PFSK-1 (cell line): ENCODE measurements at regions not wholly inside any gene's neighbourhood (a gene's known extent, or its start where the extent isn't known, plus 50 kb on each side); places are given as distances from the start of the nearest gene placed in this dataset.

ENCODE experiments used
- POLR2AphosphoS5 ChIP-seq: IDR thresholded peaks from 2 replicates; pipeline ENCODE4 v1.6.1; 2012; ENCODE audit warnings: low read depth, mild to moderate bottlenecking, control low read depth, low read length, moderate library complexity
- SIN3A ChIP-seq: IDR thresholded peaks from 2 replicates; pipeline ENCODE4 v1.6.1; 2012; ENCODE audit warnings: mild to moderate bottlenecking, low read length, moderate library complexity, borderline replicate concordance; ENCODE audit not compliant: insufficient read depth
- TAF1 ChIP-seq: IDR thresholded peaks from 2 replicates; pipeline ENCODE4 v1.6.1; 2012; ENCODE audit warnings: low read length, control low read depth, borderline replicate concordance; ENCODE audit not compliant: insufficient read depth

DNA sequence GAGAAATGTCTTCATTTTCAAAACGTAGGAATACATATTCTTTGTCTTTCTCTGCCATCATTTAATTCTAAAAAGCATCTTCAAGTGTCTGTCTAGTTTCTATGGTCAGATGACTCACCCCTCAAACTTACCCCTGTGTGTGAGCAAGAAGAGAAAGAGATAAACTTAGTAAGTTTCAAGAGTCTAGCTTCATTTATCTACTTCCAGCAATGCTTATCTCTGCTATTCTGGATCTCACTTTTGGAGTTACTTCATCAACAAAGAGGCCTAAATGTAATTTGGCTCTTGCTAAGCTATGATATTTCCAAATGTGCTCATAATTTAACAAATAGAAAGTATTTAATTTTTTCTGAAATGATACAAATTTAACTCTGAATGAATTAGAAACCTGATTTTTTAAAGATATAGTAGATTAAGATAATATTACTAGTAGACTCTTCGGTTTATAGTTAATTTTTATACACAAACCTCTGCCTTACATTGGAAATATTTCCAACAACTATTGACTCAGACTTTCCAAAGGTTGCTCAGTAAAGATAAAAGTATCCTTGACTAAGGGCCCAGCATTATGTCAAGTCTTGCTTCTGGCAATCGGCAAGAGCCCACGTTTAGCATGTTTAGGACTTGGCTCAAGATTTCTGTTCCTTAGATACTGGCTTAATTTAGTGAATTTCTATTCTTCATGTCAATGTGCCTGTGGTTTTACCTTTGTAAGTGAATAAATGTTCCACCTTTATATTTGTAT is 1511.0 kb upstream of the SLC10A2 start:
- TF ChIP-seq POLR2AphosphoS5, result no peak
- TF ChIP-seq TAF1, result no peak
- TF ChIP-seq SIN3A, result no peak
